H1 (cell line): ENCODE measurements at regions not wholly inside any gene's neighbourhood (a gene's known extent, or its start where the extent isn't known, plus 50 kb on each side); places are given as distances from the start of the nearest gene placed in this dataset.

Experiments
- CTCF ChIA-PET: fragments of 300-600 bp; sonication (Branson Sonifier 250); formaldehyde crosslinking; loops from one replicate; lab custom pipeline; 2021; ENCODE audit not compliant: partially characterized antibody; lab: Charles Lee
- POLR2A ChIA-PET: fragments of 300-600 bp; sonication (Branson Sonifier 250); formaldehyde crosslinking; loops from one replicate; lab custom pipeline; 2021; ENCODE audit warnings: inconsistent platforms; ENCODE audit not compliant: partially characterized antibody; lab: Charles Lee
- DNase-seq, 2 experiments: peaks; one replicate each; pipeline versions ENCODE4 v3.0.0 to v3.0.0-alpha.2; 2010 to 2022; ENCODE audit warnings: low spot score in 2 of 2, low read depth in 1 of 2, mixed read lengths in 1 of 2
- FAIRE-seq: peaks from 2 replicates; lab custom pipeline; 2011; peaks lifted over from hg19 to GRCh38; lab: Jason Lieb, UNC
- H2AFZ ChIP-seq: 2 replicates; pipeline ENCODE4 v1.8.1; 2012; ENCODE audit warnings: low read length, inconsistent platforms
- H2AK5ac ChIP-seq: 2 replicates; pipeline ENCODE4 v1.6.1; 2013; ENCODE audit warnings: low read depth, low read length
- H2BK120ac ChIP-seq: replicated peaks from 2 replicates; pipeline ENCODE3; 2013; ENCODE audit warnings: low read depth, low read length, inconsistent platforms
- H2BK12ac ChIP-seq: 2 replicates; pipeline ENCODE4 v1.6.1; 2013; ENCODE audit warnings: low read depth, low read length
- H2BK15ac ChIP-seq: 2 replicates; pipeline ENCODE4 v1.6.1; 2013; ENCODE audit warnings: low read length
- H2BK20ac ChIP-seq: 2 replicates; pipeline ENCODE4 v1.6.1; 2013; ENCODE audit warnings: low read length
- H2BK5ac ChIP-seq: 2 replicates; pipeline ENCODE4 v1.6.1; 2013; ENCODE audit warnings: low read depth, low read length
- H3K14ac ChIP-seq: 2 replicates; pipeline ENCODE4 v1.6.1; 2013; ENCODE audit warnings: inconsistent platforms; ENCODE audit not compliant: insufficient read length
- H3K18ac ChIP-seq: 2 replicates; pipeline ENCODE4 v1.6.1; 2013; ENCODE audit warnings: low read length; ENCODE audit errors: extremely low read depth
- H3K23ac ChIP-seq: 2 replicates; pipeline ENCODE4 v1.6.1; 2013; ENCODE audit warnings: inconsistent platforms; ENCODE audit not compliant: insufficient read length
- H3K23me2 ChIP-seq: 2 replicates; pipeline ENCODE4 v1.6.1; 2013; ENCODE audit warnings: low read depth, low read length
- H3K27ac ChIP-seq: 2 replicates; pipeline ENCODE4 v1.6.1; 2011; ENCODE audit warnings: low read depth, low read length, inconsistent platforms
- H3K27me3 ChIP-seq, 4 experiments: replicated peaks in 1 of 4; 1 replicate in 1 of 4; 2 replicates in 3 of 4; pipeline versions ENCODE4 v1.6.1 to v1.8.1; 2011 to 2013; ENCODE audit warnings: low read length in 3 of 4, mild to moderate bottlenecking in 3 of 4, inconsistent platforms in 2 of 4, mixed read lengths in 2 of 4, moderate library complexity in 1 of 4; ENCODE audit not compliant: control insufficient read depth in 3 of 4, insufficient read depth in 3 of 4; ENCODE audit errors: extremely low read depth in 1 of 4
- H3K36me3 ChIP-seq, 4 experiments: 2 replicates each; pipeline versions ENCODE4 v1.6.1 to v1.8.1; 2011 to 2013; ENCODE audit warnings: mild to moderate bottlenecking in 4 of 4, low read length in 3 of 4, moderate library complexity in 2 of 4, control low read depth in 1 of 4, inconsistent platforms in 1 of 4; ENCODE audit not compliant: insufficient read depth in 4 of 4, control insufficient read depth in 2 of 4
- H3K4ac ChIP-seq: replicated peaks from 2 replicates; pipeline ENCODE3; 2013; ENCODE audit warnings: low read length, low read depth, mixed read lengths, inconsistent platforms; ENCODE audit not compliant: insufficient read length
- H3K4me1 ChIP-seq, 4 experiments: replicated peaks in 1 of 4; 1 replicate in 1 of 4; 2 replicates in 3 of 4; pipeline versions ENCODE4 v1.6.1 to v1.8.1; 2011 to 2013; ENCODE audit warnings: low read length in 3 of 4, inconsistent platforms in 2 of 4, mixed read lengths in 1 of 4; ENCODE audit not compliant: insufficient read depth in 4 of 4, control insufficient read depth in 3 of 4
- H3K4me2 ChIP-seq, 2 experiments: 2 replicates each; pipeline versions ENCODE4 v1.6.1 to v1.8.1; 2011 to 2013; ENCODE audit warnings: low read depth in 2 of 2, low read length in 2 of 2, control low read depth in 1 of 2, inconsistent platforms in 1 of 2, mild to moderate bottlenecking in 1 of 2; ENCODE audit not compliant: insufficient read depth in 1 of 2
- H3K4me3 ChIP-seq, 4 experiments: fragments of 200-600, 300-600 bp in 1 of 4; sonication (generic), shearing (Covaris generic), sonication (Bioruptor Twin) in 1 of 4; 2 replicates each; pipeline versions ENCODE4 v1.5.1 to v1.8.1; 2011 to 2016; ENCODE audit warnings: low read length in 4 of 4, low read depth in 3 of 4, control low read depth in 2 of 4, inconsistent platforms in 2 of 4, mild to moderate bottlenecking in 2 of 4, mixed read lengths in 1 of 4, moderate library complexity in 1 of 4; ENCODE audit not compliant: insufficient read depth in 2 of 4; ENCODE audit errors: extremely low read depth in 1 of 4
- H3K56ac ChIP-seq: replicated peaks from 2 replicates; pipeline ENCODE3; 2013; ENCODE audit warnings: low read depth, mild to moderate bottlenecking, mixed read lengths, low read length, inconsistent platforms; ENCODE audit not compliant: insufficient read length
- H3K79me1 ChIP-seq: 2 replicates; pipeline ENCODE4 v1.6.1; 2013; ENCODE audit warnings: low read depth, low read length, control low read depth
- H3K79me2 ChIP-seq, 2 experiments: 2 replicates each; pipeline versions ENCODE4 v1.6.1 to v1.8.1; 2012 to 2013; ENCODE audit warnings: low read length in 2 of 2, mild to moderate bottlenecking in 2 of 2, inconsistent platforms in 1 of 2; ENCODE audit not compliant: insufficient read depth in 2 of 2, control insufficient read depth in 1 of 2
- H3K9ac ChIP-seq, 4 experiments: replicated peaks in 1 of 4; 1 replicate in 1 of 4; 2 replicates in 3 of 4; pipeline versions ENCODE4 v1.6.1 to v1.8.1; 2011 to 2013; ENCODE audit warnings: low read depth in 3 of 4, low read length in 3 of 4, control low read depth in 2 of 4, mild to moderate bottlenecking in 2 of 4, moderate library complexity in 2 of 4, inconsistent platforms in 1 of 4; ENCODE audit errors: extremely low read depth in 1 of 4
- H3K9me3 ChIP-seq, 2 experiments: 2 replicates each; pipeline versions ENCODE4 v1.6.1 to v1.8.1; 2012 to 2013; ENCODE audit warnings: mild to moderate bottlenecking in 2 of 2, moderate library complexity in 2 of 2, control low read depth in 1 of 2, inconsistent platforms in 1 of 2, low read depth in 1 of 2, low read length in 1 of 2, mixed read lengths in 1 of 2; ENCODE audit not compliant: insufficient read depth in 2 of 2
- H4K20me1 ChIP-seq, 2 experiments: replicated peaks in 1 of 2; 2 replicates each; pipeline versions ENCODE3 to v1.8.1; 2011 to 2013; ENCODE audit warnings: inconsistent platforms in 2 of 2, low read length in 2 of 2, mild to moderate bottlenecking in 1 of 2; ENCODE audit not compliant: insufficient read depth in 2 of 2, control insufficient read depth in 1 of 2
- H4K5ac ChIP-seq: 2 replicates; pipeline ENCODE4 v1.6.1; 2013; ENCODE audit warnings: low read length, low read depth, mixed read lengths, inconsistent platforms; ENCODE audit not compliant: insufficient read length
- H4K8ac ChIP-seq: 2 replicates; pipeline ENCODE4 v1.8.0; 2013; ENCODE audit warnings: mild to moderate bottlenecking, moderate library complexity, low read length, inconsistent platforms; ENCODE audit not compliant: insufficient read depth; ENCODE audit errors: extremely low read depth
- H4K91ac ChIP-seq: replicated peaks from 2 replicates; pipeline ENCODE3; 2013; ENCODE audit warnings: low read length, mixed read lengths, inconsistent platforms; ENCODE audit not compliant: insufficient read length
- BACH1 ChIP-seq: IDR thresholded peaks from 2 replicates; pipeline ENCODE4 v1.6.1; 2012; ENCODE audit warnings: low read length, improper control_type of control experiment
- SRF ChIP-seq: IDR thresholded peaks from 2 replicates; pipeline ENCODE4 v1.6.1; 2011; ENCODE audit warnings: mild to moderate bottlenecking, low read depth, low read length, moderate library complexity
- WGBS, 2 experiments: shearing (Covaris generic) in 1 of 2; methylation state at CpG; one replicate each; pipeline versions ENCODE4 v1.1.6 to v1.1.7; 2013 to 2015; ENCODE audit warnings: low lambda C conversion rate in 2 of 2, mixed read lengths in 2 of 2, inconsistent platforms in 1 of 2, low coverage in 1 of 2, missing lambda C conversion rate in 1 of 2; ENCODE audit not compliant: insufficient replicate concordance in 2 of 2, insufficient coverage in 1 of 2, insufficient read length in 1 of 2; ENCODE audit errors: extremely low coverage in 1 of 2, missing lambda C conversion rate in 1 of 2; 5-methylcytosine and 5-hydroxymethylcytosine counted together

DNA sequence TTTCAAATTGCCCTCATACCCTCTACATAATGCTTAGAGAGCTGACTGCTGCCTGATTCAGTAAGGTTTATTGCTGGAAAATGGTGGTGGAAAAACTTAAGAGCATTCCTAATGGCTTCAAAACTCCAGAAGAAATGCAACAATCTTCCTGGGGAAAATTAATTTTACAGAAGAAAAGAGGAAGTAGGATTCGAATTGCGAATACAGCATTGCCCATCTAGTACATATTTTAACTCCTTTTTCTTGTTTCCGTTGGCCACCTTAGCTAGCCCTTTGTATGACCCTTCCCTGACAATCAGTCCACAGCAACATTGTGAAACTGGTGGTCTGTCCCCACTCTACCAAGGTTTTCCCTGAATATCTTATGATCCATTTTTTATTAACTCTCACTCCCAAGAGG is 224.7 kb downstream of the MTX2 start:
- H4K20me1 ChIP-seq = no peaks in the 10 kb centered on the region
- H2BK15ac ChIP-seq = no peak overlapping the region
- no peaks in the 10 kb centered on the region; the same call in 1 of the 2 replicates for H3K23me2 ChIP-seq
- no peak for FAIRE-seq
- H3K27me3 ChIP-seq = peaks cover 0 to 15% (median 7%) of the 10 kb centered on the region in 4 experiments; a peak in 5 of 7 replicates
- WGBS, 2 experiments = 95% methylated on average over 3 of the region's 3 CpGs; no CpG with 5 or more reads in 1 of the 2 experiments
- no peak overlapping the region for H3K4me3 ChIP-seq
- no peak overlapping the region for H4K91ac ChIP-seq
- no peak overlapping the region for H2BK20ac ChIP-seq
- no peaks in the 10 kb centered on the region for H3K79me1 ChIP-seq
- H2AFZ ChIP-seq = no peak overlapping the region
- H2AK5ac ChIP-seq = no peak overlapping the region
- POLR2A ChIA-PET = no interaction called here
- no peak for TF ChIP-seq BACH1
- TF ChIP-seq SRF = no peak
- H3K4ac ChIP-seq = no peak overlapping the region
- H3K36me3 ChIP-seq = no peaks in the 10 kb centered on the region
- H3K14ac ChIP-seq = no peak overlapping the region
- no peak overlapping the region for H2BK5ac ChIP-seq
- no peaks in the 10 kb centered on the region for H3K9me3 ChIP-seq
- CTCF ChIA-PET = interaction anchor here (0.9 to 1.5 kb wide), 2 partner anchors 9 to 39 kb away, joined by 3 to 5 read pairs; no protein-coding TSS in a partner anchor
- no peak overlapping the region for H3K27ac ChIP-seq
- no peak overlapping the region for H3K4me2 ChIP-seq
- H3K56ac ChIP-seq = no peak overlapping the region
- no peak overlapping the region for H4K8ac ChIP-seq
- no peaks in the 10 kb centered on the region for H3K79me2 ChIP-seq
- no peak overlapping the region for H3K18ac ChIP-seq
- no peak for DNase-seq
- no peak overlapping the region for H3K23ac ChIP-seq
- H4K5ac ChIP-seq = no peak overlapping the region
- no peak overlapping the region for H3K9ac ChIP-seq
- H3K4me1 ChIP-seq = peaks cover 0 to 19% (median 11%) of the 10 kb centered on the region in 4 experiments
- H2BK120ac ChIP-seq = no peak overlapping the region
- H2BK12ac ChIP-seq = no peak overlapping the region
